ENCODE measurements at regions not wholly inside any gene's neighbourhood (a gene's known extent, or its start where the extent isn't known, plus 50 kb on each side); places are given as distances from the start of the nearest gene placed in this dataset.

DNA sequence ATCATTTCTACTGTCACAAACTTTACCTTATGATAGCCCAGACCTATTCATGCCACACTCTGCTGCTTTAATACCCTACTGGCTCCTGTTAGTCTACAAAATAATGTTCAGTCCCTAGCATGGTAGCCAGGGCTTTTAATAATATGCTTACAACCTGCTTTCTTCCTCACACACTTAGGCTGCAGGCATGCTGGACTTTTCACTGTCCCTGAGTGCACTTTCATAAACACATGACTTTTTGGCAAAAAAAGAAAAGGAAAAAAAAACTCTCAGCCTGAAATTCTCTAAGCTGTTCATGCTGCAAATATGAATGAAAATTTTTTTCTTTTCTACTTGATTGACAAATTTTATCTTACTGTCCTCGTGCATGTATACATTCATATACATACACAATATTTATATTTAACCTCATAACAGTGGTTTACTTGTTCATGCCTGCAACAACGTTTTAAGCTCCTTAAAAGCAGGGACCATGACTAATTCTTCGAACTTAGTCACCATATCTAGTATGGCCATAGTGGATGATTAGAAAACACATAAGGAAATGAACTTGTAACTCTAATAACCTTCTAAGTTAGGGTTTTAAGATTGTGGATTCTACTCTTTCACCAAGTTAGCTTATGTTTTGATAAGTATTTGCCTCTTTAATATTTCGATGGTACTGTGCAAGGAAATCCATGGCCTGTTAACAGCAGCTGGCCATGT is 229.5 kb downstream of the SPCS3 start:
- TF ChIP-seq TAF1 (IDR thresholded peaks at IDR 0.05; ENCODE audit: borderline replicate concordance, low read depth, low read length) (no peak), POLR2AphosphoS5 (IDR thresholded peaks at IDR 0.05; ENCODE audit: low read depth, low read length) (no peak), POLR2A (IDR thresholded peaks at IDR 0.05; ENCODE audit: low read depth, low read length) (no peak)
- FAIRE-seq (no peak), DNase-seq (ENCODE audit: insufficient read length) (no peak)

DNA sequence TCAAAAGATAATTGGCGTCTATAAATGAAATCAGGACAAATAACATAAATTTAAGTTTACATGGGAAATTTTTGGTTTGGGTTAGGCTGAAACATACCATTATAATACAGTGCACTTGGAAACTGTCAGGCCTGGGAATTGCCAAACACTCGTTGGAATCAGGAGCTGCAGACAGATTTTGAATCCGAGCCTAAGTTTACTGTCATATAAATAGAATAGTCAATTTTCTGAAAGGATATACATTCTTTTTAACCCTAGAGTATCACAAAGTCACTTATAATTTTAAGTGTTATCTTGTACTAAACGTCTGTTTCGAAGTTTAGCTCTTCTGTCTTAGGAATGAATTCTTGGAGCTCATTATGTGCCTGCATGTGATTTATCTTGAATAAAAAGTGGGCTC is 234.1 kb downstream of the VEGFC start:
- no peak for FAIRE-seq
- DNase-seq (ENCODE audit: insufficient read length) = no peak
- TF ChIP-seq POLR2A (IDR thresholded peaks at IDR 0.05; ENCODE audit: low read depth, low read length) = no peak
- TF ChIP-seq TAF1 (IDR thresholded peaks at IDR 0.05; ENCODE audit: borderline replicate concordance, low read depth, low read length) = no peak
- no peak for TF ChIP-seq POLR2AphosphoS5 (IDR thresholded peaks at IDR 0.05; ENCODE audit: low read depth, low read length)

GRCh38 chr4:176561368-176561767 is 231.4 kb downstream of the VEGFC start:
- no peak for TF ChIP-seq POLR2AphosphoS5 (IDR thresholded peaks at IDR 0.05; ENCODE audit: low read depth, low read length)
- no peak for TF ChIP-seq POLR2A (IDR thresholded peaks at IDR 0.05; ENCODE audit: low read depth, low read length)
- TF ChIP-seq TAF1 (IDR thresholded peaks at IDR 0.05; ENCODE audit: borderline replicate concordance, low read depth, low read length) = no peak
- DNase-seq (ENCODE audit: insufficient read length) (no peak), FAIRE-seq (no peak)

- FAIRE-seq = no peak
- DNase-seq (ENCODE audit: insufficient read length) = no peak
- TF ChIP-seq POLR2A (IDR thresholded peaks at IDR 0.05; ENCODE audit: low read depth, low read length) = no peak
- no peak for TF ChIP-seq POLR2AphosphoS5 (IDR thresholded peaks at IDR 0.05; ENCODE audit: low read depth, low read length)
- no peak for TF ChIP-seq TAF1 (IDR thresholded peaks at IDR 0.05; ENCODE audit: borderline replicate concordance, low read depth, low read length)
Measured at GRCh38 chr4:176563591-176563990, 229.1 kb downstream of the VEGFC start.

- no peak for TF ChIP-seq POLR2AphosphoS5 (IDR thresholded peaks at IDR 0.05; ENCODE audit: low read depth, low read length)
- no peak for TF ChIP-seq TAF1 (IDR thresholded peaks at IDR 0.05; ENCODE audit: borderline replicate concordance, low read depth, low read length)
- no peak for TF ChIP-seq POLR2A (IDR thresholded peaks at IDR 0.05; ENCODE audit: low read depth, low read length)
- DNase-seq (ENCODE audit: insufficient read length) = no peak
- no peak for FAIRE-seq
Measured at GRCh38 chr4:176565049-176565448, 227.7 kb downstream of the VEGFC start.

- no peak for TF ChIP-seq TAF1 (IDR thresholded peaks at IDR 0.05; ENCODE audit: borderline replicate concordance, low read depth, low read length)
- FAIRE-seq = no peak
- no peak for DNase-seq (ENCODE audit: insufficient read length)
Measured at GRCh38 chr4:176566769-176567168, 226.0 kb downstream of the VEGFC start.

- DNase-seq (ENCODE audit: insufficient read length) (no peak), FAIRE-seq (no peak)
- TF ChIP-seq POLR2A (IDR thresholded peaks at IDR 0.05; ENCODE audit: low read depth, low read length) (no peak), TAF1 (IDR thresholded peaks at IDR 0.05; ENCODE audit: borderline replicate concordance, low read depth, low read length) (no peak), POLR2AphosphoS5 (IDR thresholded peaks at IDR 0.05; ENCODE audit: low read depth, low read length) (no peak)
Measured at GRCh38 chr4:176568238-176568637, 224.5 kb downstream of the VEGFC start.

DNA sequence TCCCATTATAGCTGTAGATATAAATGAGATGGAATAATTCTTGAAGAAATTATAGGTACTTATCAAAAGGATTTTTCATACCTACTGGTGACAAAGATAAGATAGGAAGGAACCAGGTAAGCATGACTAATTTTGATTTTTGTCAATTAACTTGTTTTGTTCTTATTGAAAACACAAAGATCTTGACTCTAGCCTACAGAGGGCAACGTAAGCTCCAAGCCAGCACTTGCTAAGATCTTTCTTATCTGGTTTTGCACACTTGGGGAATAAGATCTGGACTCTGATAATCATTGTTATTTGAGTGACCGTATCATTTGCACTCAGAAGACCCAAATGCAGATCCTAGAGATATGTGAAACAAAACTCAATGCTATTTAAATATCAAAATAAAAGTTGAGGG is 223.4 kb downstream of the VEGFC start:
- FAIRE-seq (no peak), DNase-seq (ENCODE audit: insufficient read length) (no peak)
- TF ChIP-seq TAF1 (IDR thresholded peaks at IDR 0.05; ENCODE audit: borderline replicate concordance, low read depth, low read length) (no peak), POLR2AphosphoS5 (IDR thresholded peaks at IDR 0.05; ENCODE audit: low read depth, low read length) (no peak)

GRCh38 chr4:176571206-176571605 is 221.5 kb downstream of the VEGFC start:
- no peak for FAIRE-seq
- DNase-seq (ENCODE audit: insufficient read length) = no peak
- no peak for TF ChIP-seq POLR2A (IDR thresholded peaks at IDR 0.05; ENCODE audit: low read depth, low read length)
- no peak for TF ChIP-seq TAF1 (IDR thresholded peaks at IDR 0.05; ENCODE audit: borderline replicate concordance, low read depth, low read length)
- no peak for TF ChIP-seq POLR2AphosphoS5 (IDR thresholded peaks at IDR 0.05; ENCODE audit: low read depth, low read length)

DNA sequence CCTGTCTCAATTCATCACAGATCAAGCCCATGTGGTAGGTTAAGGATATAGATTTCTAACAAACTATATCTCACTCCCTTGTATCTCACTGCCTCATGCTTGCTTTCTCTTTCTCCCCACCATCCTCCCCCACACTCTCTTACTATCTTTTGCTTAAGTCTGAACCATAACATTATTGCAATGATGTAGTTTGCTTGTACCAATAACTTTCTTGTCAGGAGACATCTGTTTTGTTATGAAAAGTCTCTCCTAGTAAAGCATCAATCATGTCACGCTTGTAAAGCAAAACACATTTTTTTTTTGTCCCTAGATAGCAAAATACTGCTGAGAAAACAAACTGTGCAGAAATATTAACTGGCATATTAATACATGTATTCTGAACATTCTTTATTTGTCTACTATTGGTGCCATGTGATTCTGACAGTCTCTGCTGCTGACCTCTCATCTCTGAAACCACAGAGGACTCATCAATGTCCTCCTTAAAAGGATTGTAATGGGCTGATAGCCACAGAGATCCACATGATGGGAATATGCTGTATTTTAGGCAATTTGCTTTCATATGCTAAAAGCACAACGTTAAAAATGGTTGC is 217.5 kb downstream of the VEGFC start:
- FAIRE-seq (no peak), DNase-seq (ENCODE audit: insufficient read length) (no peak)
- TF ChIP-seq TAF1 (IDR thresholded peaks at IDR 0.05; ENCODE audit: borderline replicate concordance, low read depth, low read length) (no peak), POLR2A (IDR thresholded peaks at IDR 0.05; ENCODE audit: low read depth, low read length) (no peak), POLR2AphosphoS5 (IDR thresholded peaks at IDR 0.05; ENCODE audit: low read depth, low read length) (no peak)

GRCh38 chr4:176579226-176579625 is 213.5 kb downstream of the VEGFC start:
- no peak for DNase-seq (ENCODE audit: insufficient read length)
- FAIRE-seq = no peak
- no peak for TF ChIP-seq TAF1 (IDR thresholded peaks at IDR 0.05; ENCODE audit: borderline replicate concordance, low read depth, low read length)
- TF ChIP-seq POLR2A (IDR thresholded peaks at IDR 0.05; ENCODE audit: low read depth, low read length) = no peak
- TF ChIP-seq POLR2AphosphoS5 (IDR thresholded peaks at IDR 0.05; ENCODE audit: low read depth, low read length) = no peak

- no peak for FAIRE-seq
Measured at GRCh38 chr4:176583278-176583677, 209.4 kb downstream of the VEGFC start.

More at GRCh38 chr4:176583278-176583677, 209.4 kb downstream of the VEGFC start:
- TF ChIP-seq POLR2A (IDR thresholded peaks at IDR 0.05; ENCODE audit: low read depth, low read length) = no peak
- TF ChIP-seq POLR2AphosphoS5 (IDR thresholded peaks at IDR 0.05; ENCODE audit: low read depth, low read length) = no peak
- no peak for TF ChIP-seq TAF1 (IDR thresholded peaks at IDR 0.05; ENCODE audit: borderline replicate concordance, low read depth, low read length)
- DNase-seq (ENCODE audit: insufficient read length) = no peak
